CD4-positive, alpha-beta T cell treated with Interleukin-1 beta for 1 hour (primary cell): ENCODE measurements at regions not wholly inside any gene's neighbourhood (a gene's known extent, or its start where the extent isn't known, plus 50 kb on each side); places are given as distances from the start of the nearest gene placed in this dataset.

ENCODE experiments used
- DNase-seq, 2 donors: peaks; one replicate each; pipeline ENCODE4 v3.0.0-alpha.2; 2020 to 2022

- DNase-seq = peak in 1 of 2 donors; percentile 58
Measured at GRCh38 chr2:239500574-239501550, 100.0 kb upstream of the HDAC4 start.

GRCh38 chr2:239499726-239500573, 99.1 kb upstream of the HDAC4 start:
- no peak for DNase-seq

- DNase-seq = no peak
Measured at GRCh38 chr2:239498981-239499634, 98.3 kb upstream of the HDAC4 start.

- no peak for DNase-seq
Measured at GRCh38 chr2:239498576-239498975, 97.8 kb upstream of the HDAC4 start.

- no peak for DNase-seq
Measured at GRCh38 chr2:239496700-239497099, 95.9 kb upstream of the HDAC4 start.

GRCh38 chr2:239495791-239496233, 95.0 kb upstream of the HDAC4 start:
- DNase-seq = no peak

GRCh38 chr2:239495175-239495574, 94.4 kb upstream of the HDAC4 start:
- no peak for DNase-seq

GRCh38 chr2:239494578-239494977, 93.8 kb upstream of the HDAC4 start:
- no peak for DNase-seq

- DNase-seq = no peak
Measured at GRCh38 chr2:239489481-239489880, 88.7 kb upstream of the HDAC4 start.

- DNase-seq = no peak
Measured at GRCh38 chr2:239488125-239488524, 87.3 kb upstream of the HDAC4 start.

- no peak for DNase-seq
Measured at GRCh38 chr2:239487272-239487671, 86.5 kb upstream of the HDAC4 start.

- DNase-seq = no peak
Measured at GRCh38 chr2:239485622-239486021, 84.8 kb upstream of the HDAC4 start.

- no peak for DNase-seq
Measured at GRCh38 chr2:239484571-239485355, 83.9 kb upstream of the HDAC4 start.

GRCh38 chr2:239482778-239483712, 82.2 kb upstream of the HDAC4 start:
- no peak for DNase-seq

GRCh38 chr2:239479471-239479870, 78.7 kb upstream of the HDAC4 start:
- no peak for DNase-seq

- DNase-seq = no peak
Measured at GRCh38 chr2:239477591-239477990, 76.8 kb upstream of the HDAC4 start.

GRCh38 chr2:239476757-239477585, 76.2 kb upstream of the HDAC4 start:
- no peak for DNase-seq

GRCh38 chr2:239476029-239476756, 75.4 kb upstream of the HDAC4 start:
- DNase-seq = no peak
